ENCODE measurements at regions not wholly inside any gene's neighbourhood (a gene's known extent, or its start where the extent isn't known, plus 50 kb on each side); places are given as distances from the start of the nearest gene placed in this dataset.

DNA sequence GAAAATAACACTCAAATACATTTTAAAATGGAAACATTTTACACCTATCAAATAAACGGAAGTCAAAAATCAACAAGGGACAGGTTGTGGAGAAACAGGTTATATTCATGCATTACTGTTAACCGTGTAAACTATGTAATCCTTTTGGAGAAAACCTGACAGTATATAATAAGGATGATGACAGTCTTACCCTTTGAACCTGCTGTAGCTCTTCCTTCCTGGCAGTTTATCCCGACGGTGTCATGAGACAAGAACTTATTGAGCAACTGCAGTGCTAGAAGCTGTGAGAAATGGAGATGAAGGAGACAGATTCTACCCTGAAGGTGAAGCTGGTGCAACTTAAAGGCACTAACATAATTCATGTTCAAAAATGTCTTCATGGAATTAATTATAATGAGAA is 76.7 kb downstream of the PLEKHG1 start:
- no TSS peak for BruUV-seq (replicated peaks)
- POLR2A ChIA-PET: no interaction called here
- in situ Hi-C loops (cut with MboI): no loop called here
- no peaks in the 10 kb centered on the region for H3K27me3 ChIP-seq (replicated peaks in 1 of 2; ENCODE audit: control insufficient read depth in 2 of 2, insufficient read depth in 2 of 2, low read length in 1 of 2)
- H3K9ac ChIP-seq (ENCODE audit: control insufficient read depth, insufficient read depth, low read length): no peak overlapping the region
- no peaks in the 10 kb centered on the region for H3K36me3 ChIP-seq (ENCODE audit: control insufficient read depth in 2 of 2, insufficient read depth in 2 of 2, low read length in 1 of 2)
- TF ChIP-seq, protein P1, sequence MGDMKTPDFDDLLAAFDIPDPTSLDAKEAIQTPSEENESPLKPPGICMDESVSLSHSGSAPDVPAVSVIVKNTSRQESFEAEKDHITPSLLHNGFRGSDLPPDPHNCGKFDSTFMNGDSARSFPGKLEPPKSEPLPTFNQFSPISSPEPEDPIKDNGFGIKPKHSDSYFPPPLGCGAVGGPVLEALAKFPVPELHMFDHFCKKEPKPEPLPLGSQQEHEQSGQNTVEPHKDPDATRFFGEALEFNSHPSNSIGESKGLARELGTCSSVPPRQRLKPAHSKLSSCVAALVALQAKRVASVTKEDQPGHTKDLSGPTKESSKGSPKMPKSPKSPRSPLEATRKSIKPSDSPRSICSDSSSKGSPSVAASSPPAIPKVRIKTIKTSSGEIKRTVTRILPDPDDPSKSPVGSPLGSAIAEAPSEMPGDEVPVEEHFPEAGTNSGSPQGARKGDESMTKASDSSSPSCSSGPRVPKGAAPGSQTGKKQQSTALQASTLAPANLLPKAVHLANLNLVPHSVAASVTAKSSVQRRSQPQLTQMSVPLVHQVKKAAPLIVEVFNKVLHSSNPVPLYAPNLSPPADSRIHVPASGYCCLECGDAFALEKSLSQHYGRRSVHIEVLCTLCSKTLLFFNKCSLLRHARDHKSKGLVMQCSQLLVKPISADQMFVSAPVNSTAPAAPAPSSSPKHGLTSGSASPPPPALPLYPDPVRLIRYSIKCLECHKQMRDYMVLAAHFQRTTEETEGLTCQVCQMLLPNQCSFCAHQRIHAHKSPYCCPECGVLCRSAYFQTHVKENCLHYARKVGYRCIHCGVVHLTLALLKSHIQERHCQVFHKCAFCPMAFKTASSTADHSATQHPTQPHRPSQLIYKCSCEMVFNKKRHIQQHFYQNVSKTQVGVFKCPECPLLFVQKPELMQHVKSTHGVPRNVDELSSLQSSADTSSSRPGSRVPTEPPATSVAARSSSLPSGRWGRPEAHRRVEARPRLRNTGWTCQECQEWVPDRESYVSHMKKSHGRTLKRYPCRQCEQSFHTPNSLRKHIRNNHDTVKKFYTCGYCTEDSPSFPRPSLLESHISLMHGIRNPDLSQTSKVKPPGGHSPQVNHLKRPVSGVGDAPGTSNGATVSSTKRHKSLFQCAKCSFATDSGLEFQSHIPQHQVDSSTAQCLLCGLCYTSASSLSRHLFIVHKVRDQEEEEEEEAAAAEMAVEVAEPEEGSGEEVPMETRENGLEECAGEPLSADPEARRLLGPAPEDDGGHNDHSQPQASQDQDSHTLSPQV (IDR thresholded peaks at IDR 0.05): no peak
- TF ChIP-seq HDAC6 (IDR thresholded peaks at IDR 0.05; ENCODE audit: unreplicated experiment) (no peak), GABPA (IDR thresholded peaks at IDR 0.05; ENCODE audit: low read depth) (no peak), SREBF1 (IDR thresholded peaks at IDR 0.05; ENCODE audit: low read length) (no peak), ZNF384 (IDR thresholded peaks at IDR 0.05; ENCODE audit: borderline replicate concordance, low read depth, low read length) (no peak), RCOR1 (conservative IDR thresholded peaks at IDR 0.05; ENCODE audit: low read depth, low read length) (no peak), NFYA (IDR thresholded peaks at IDR 0.05; ENCODE audit: borderline replicate concordance, low read depth, low read length) (no peak), POU2F2 (IDR thresholded peaks at IDR 0.05; ENCODE audit: borderline replicate concordance, low read depth, low read length) (no peak)
- TF ChIP-seq, protein P2, sequence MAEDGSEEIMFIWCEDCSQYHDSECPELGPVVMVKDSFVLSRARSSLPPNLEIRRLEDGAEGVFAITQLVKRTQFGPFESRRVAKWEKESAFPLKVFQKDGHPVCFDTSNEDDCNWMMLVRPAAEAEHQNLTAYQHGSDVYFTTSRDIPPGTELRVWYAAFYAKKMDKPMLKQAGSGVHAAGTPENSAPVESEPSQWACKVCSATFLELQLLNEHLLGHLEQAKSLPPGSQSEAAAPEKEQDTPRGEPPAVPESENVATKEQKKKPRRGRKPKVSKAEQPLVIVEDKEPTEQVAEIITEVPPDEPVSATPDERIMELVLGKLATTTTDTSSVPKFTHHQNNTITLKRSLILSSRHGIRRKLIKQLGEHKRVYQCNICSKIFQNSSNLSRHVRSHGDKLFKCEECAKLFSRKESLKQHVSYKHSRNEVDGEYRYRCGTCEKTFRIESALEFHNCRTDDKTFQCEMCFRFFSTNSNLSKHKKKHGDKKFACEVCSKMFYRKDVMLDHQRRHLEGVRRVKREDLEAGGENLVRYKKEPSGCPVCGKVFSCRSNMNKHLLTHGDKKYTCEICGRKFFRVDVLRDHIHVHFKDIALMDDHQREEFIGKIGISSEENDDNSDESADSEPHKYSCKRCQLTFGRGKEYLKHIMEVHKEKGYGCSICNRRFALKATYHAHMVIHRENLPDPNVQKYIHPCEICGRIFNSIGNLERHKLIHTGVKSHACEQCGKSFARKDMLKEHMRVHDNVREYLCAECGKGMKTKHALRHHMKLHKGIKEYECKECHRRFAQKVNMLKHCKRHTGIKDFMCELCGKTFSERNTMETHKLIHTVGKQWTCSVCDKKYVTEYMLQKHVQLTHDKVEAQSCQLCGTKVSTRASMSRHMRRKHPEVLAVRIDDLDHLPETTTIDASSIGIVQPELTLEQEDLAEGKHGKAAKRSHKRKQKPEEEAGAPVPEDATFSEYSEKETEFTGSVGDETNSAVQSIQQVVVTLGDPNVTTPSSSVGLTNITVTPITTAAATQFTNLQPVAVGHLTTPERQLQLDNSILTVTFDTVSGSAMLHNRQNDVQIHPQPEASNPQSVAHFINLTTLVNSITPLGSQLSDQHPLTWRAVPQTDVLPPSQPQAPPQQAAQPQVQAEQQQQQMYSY (CRISPR knock-in tag; IDR thresholded peaks at IDR 0.05): no peak
- H3K79me2 ChIP-seq (ENCODE audit: control insufficient read depth, insufficient read depth, low read length): no peaks in the 10 kb centered on the region
- no peak overlapping the region for H3K4me2 ChIP-seq (ENCODE audit: control insufficient read depth, insufficient read depth)
- no peak overlapping the region for H3K4me3 ChIP-seq
- no peaks in the 10 kb centered on the region for H4K20me1 ChIP-seq (ENCODE audit: control insufficient read depth, insufficient read depth)
- intact Hi-C loops (cut with micrococcal nuclease; ENCODE audit: unreplicated experiment): no loop called here
- H3K4me1 ChIP-seq (ENCODE audit: control insufficient read depth, insufficient read depth, low read length): no peaks in the 10 kb centered on the region
- H3K9me3 ChIP-seq (replicated peaks; ENCODE audit: control insufficient read depth, insufficient read depth, low read length): no peaks in the 10 kb centered on the region
- CTCF ChIA-PET: interaction anchor here (1.3 kb wide), 1 partner anchor 11 kb away, joined by 3 read pairs; no protein-coding TSS in a partner anchor
- no peak for ATAC-seq
- H3K27ac ChIP-seq (ENCODE audit: control insufficient read depth, insufficient read depth): no peak overlapping the region
- 90% methylated on average over 4 of the region's 4 CpGs for WGBS (ENCODE audit: insufficient coverage, insufficient replicate concordance, low lambda C conversion rate, missing lambda C conversion rate)
- RAD21 ChIA-PET (ENCODE audit: unreplicated experiment): no interaction called here
- no peak for FAIRE-seq
- H2AFZ ChIP-seq (ENCODE audit: control insufficient read depth, low read depth, low read length): no peak overlapping the region
- no peak for DNase-seq (ENCODE audit: low read depth, low spot score)
- SMC1A ChIA-PET (ENCODE audit: uncharacterized antibody, unreplicated experiment): interaction anchor here (0.7 kb wide), 1 partner anchor 87 kb away, joined by 3 read pairs; no protein-coding TSS in a partner anchor

Measured in GM12878 (cell line).